Stimulated activated CD8-positive, alpha-beta memory T cell treated with anti-CD3 and anti-CD28 coated beads, Interleukin-2, amount 100 ng/mL, for 1 hour (primary cell): ENCODE measurements at regions not wholly inside any gene's neighbourhood (a gene's known extent, or its start where the extent isn't known, plus 50 kb on each side); places are given as distances from the start of the nearest gene placed in this dataset.
"Not testable (repeated sequence)": the region's sequence is repeated elsewhere in the genome, so short reads cannot be mapped to it uniquely, and the experiment has no call there.

Source experiments
- DNase-seq, 2 donors: peaks; one replicate each; pipeline ENCODE4 v3.0.0-alpha.2; 2020; ENCODE audit warnings: low read depth in 2 of 2

DNA sequence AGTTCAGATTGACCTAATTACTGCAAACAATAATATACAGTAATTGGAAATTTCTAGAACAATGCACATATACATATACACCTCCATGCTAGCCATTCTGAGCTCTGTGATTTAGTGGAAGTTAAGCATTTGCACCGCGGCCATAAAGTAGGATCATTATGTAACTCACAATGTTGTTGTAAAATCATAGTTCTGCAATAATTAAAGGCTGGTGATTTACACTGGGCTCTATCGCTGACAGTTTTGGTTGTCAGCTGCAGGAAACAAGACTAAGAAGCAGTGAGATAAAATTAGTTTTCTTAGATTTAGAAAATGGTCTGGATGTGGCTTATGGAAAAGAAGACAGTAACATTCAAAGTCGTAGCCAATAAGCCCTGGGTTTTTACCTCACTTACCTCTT lies 776.3 kb downstream of the TMEM121 start:
- DNase-seq, result no peak

DNA sequence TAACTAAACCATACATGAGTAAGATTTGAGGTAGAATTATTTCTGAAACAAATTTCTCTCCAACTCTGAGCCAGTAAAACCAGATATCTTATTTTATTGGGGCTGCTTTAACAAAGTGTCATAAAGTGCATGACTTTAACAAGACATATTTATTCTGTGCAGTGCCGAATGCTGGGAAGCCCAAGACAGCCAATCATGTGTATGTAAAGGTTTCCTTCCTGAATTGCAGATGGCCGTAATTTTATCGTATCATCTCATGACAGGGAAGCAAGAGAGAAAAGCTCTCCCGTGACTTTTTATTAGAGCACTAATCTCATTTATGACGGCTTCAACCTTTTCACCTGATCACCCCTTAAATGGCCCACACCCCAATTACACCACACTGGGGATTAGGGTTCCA lies 777.9 kb downstream of the TMEM121 start:
- DNase-seq, result no peak

DNA sequence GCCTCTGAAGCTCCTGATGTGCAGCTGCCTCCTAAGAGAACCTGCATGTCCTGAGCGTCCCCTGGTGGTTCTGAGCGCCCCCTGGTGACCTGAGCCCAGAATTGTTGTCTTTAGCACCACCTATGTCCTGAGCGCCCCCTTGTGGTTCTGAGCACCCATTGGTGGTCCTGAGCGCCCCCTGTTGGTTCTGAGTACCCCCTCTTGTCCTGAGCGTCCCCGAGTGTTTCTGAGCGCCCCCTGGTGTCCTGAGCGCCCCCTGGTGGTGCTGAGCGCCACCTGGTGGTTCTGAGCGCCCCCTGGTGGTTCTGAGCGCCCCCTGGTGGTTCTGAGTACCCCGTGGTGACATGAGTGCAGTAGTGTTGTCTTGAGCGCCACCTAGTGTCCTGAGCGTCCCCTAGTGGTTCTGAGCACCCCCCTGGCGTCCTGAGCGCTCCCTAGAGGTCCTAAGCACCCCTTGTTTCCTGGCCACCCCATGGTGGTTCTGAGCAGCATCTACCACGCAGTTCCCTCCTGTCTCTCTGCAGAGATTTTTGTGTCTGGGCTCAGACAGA lies 782.5 kb downstream of the TMEM121 start:
- peak in 1 of 2 donors; percentile 34 for DNase-seq

DNA sequence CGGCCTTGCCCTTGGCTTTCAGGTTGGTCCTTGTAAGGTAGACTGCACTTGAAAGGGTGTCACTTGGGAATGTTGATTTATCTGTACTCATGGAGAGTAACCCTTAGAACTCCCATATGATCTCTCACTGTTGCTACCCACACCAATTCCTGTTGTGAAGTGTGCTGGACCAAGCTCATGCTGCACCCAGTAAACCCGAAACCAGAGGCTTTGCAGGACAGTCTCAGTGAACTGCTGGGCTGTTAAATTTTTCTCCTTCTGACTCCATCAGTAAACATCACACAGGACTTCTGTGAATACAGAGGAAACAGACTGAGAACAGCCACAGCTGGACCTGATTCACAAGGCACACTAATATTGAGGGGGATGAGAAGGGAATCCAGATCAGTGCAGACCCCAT lies 783.0 kb downstream of the TMEM121 start:
- no peak for DNase-seq

DNA sequence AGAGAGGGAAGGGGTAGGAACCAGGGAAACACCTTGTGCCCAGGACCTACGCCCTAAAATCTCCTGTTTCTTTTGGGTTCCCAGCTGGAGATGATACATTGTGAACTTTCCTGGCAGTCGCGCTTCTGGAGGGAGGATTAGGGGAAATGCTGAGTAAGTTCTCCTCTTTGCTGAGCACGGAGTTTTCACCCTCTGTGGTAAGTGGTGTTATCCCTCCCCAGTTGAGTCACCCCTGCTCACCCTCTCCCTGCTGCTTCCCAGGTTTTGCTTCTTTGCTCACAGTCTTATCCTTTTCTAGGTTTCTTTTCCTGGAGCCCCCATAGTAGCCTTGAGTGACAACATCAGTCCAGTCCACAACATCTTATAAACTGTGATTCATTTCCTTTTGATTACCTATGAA lies 789.1 kb downstream of the TMEM121 start:
- no peak for DNase-seq

DNA sequence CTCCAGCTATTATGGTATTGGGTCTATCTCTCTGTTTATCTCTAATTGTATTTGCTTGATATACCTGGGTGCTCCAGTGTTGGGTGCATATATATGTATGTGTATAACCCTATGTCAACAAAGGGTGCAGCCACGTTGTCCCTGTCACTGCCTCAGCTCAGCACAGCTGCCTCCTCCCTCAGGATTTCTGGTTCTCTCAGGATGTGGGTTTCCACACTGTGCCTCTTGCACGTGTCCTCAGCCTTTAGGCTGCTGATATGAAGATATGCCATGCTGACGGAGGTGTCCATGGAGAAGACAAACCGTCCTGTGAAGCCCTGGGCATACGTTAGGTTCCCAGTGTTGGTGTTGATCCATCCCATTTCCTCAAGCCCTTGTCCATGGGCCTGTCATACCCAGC lies 791.2 kb downstream of the TMEM121 start:
- DNase-seq, result no peak

DNA sequence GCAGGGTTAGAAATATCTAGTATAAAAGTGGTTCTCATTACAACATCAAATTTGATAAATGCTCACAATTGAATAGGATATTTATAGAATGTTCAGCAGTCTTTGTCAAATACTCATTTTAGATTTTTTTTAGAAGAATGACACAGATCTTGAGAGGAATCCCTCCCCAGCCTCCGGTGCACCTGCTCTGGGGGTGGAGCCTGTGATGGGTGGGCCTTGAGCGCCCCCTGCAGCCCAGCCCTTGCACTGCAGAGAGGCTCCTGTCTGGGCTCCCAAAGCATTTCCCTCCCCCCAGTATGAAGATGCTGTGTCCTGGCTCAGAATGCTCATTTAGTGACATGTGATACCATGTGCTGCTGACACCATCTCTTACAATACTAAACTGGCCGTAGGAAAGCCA lies 792.3 kb downstream of the TMEM121 start:
- no peak for DNase-seq

DNA sequence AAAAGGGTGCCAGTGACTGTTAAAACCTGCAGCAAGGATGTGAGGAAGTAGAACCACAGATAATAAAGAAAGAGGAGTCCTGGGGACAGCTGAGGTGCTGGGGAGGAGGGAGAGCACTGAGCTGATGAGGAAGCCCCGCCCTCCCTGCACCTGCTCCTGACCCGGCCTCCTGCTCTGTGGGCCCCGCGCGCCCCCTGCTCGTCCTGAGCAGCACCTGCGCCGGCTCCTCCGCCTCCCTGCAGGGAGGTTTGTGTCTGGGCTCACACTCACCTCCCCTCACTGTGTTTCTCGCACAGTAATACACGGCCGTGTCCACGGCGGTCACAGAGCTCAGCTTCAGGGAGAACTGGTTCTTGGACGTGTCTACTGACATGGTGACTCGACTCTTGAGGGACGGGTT lies 797.6 kb downstream of the TMEM121 start:
- not testable (repeated sequence) for DNase-seq

DNA sequence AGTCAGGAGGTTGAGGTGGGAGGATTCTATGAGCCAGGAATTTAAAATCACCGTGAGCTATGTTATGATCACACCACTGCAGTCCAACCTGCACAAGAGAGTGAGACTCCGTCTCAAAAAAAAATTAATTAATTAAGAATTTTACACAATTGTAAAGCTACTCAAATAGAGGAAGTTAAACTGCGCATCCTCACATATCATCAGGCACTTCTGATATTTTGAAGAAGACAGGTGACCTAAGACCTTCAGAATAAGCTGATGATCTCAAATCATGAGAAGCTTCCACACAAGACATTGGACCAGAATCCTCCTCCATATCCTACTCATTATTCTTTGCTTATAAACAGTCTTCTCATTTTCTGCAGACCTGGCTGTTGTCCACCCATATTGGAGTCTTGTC lies 800.9 kb downstream of the TMEM121 start:
- DNase-seq, result no peak

DNA sequence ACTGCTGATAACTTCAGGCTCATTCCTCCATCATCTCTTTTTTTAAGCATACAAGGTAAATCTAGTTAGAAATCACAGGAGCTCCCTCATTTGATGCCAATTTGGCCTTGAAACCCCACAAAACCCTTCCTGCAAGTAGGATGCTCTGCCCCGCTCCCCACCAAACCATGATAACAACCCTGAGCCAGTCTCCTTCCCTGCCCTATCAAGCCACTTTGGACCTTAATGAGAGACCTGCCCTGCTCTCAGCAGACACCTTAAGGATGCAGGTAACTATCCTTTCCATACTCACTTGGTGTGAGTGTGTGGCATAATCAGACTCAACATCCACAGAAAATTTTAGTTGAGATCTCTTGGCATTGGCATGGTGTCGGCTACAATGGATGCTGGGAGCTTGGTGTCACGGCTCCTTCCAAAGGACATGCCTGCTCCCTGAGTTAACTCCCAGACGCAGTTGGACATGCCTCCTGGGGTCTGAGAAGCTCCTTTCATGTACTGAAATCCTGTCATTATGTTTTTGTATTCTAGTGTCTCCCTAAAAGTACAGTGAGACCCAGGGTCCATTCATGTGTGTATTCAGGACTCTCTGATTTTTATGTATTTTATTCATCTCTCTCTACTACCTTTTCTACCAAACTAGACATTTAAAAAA lies 801.4 kb downstream of the TMEM121 start:
- DNase-seq, result not testable (repeated sequence)

DNA sequence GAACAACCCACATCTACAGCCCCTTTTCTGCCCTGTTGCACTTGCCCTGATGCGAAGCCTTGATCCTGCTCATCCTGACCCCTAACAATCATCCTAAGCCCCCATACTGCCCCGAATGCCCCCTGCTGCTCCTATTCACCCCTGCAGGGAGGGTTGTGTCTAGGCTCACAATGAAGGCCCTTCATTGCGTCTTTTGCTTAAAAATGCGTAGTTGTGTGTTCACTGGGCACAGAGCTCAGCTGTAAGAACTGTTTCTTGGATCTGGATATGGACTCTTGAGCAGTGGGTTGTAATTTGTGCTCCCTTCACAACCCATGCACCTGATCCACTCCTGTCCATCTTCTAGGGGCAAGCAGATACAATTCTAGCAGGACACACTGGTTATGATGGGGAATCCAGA lies 802.9 kb downstream of the TMEM121 start:
- DNase-seq, result not testable (repeated sequence)

DNA sequence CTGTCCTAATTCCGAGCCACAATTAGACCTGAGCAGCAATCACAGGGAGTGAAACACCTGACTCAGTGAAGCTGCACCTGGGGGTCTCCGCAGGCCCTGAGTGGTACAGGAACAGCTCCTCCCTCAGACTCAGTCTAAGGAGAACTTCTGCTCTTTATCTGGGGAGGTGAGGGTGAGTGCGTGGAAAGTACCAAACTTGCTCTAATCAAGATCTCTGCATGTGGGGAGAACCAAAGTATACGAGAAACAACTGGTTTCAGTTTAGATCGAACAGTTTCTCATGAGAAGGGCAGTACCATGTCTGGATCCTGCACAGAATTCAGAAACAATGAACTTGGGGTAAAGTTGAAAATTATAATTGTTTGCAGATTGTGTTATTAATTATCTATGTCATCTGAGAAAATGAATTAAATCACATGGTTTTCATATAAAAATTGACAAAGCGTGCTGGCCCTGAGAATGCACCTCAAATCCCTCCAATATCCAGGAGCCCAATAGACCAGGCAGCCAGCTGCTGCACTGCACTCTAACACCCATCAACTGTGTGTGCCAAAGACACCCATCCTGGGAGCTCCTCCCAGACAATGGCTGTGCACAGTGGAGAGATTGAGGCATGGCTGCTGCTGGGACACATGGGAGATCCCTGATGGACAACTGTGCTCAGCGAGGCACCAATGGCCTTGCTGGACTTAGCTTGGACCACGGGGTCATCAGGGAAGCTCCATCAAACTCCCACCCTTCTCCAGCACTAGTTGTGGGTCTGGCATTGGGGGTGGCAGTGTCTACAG lies 803.8 kb downstream of the TMEM121 start:
- not testable (repeated sequence) for DNase-seq

DNA sequence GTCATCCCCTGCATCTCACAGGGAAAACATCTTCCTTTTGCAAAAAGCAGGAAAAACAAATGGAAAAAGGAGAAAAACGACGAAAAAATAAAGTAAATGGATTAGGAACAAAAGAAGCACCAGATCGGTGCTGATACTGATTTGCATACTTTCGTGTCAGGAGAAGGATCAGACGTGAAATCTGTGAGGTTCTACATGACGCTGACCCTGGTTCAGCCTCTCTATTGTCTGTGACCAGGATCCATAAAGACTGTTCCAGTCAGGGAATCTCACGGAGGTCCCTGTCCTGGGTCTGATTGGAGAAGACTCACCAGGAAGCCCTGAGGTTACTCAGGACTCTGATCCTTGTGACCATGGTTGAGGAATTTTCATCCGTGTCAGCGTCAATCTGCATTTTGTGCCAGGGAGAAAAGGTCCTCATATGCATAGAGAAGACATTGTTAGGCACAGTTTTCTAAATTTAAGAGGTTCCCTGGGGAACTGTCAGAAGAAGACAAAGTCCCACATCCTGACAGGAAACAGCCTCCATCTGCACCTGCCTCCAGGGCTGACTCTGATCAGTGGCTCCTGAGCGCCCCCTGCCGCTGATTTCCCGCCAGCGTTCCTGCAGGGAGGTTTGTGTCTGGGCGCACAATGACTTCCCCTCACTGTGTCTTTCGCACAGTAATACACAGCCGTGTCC lies 808.2 kb downstream of the TMEM121 start:
- peak; percentile 38 to 62 for DNase-seq

DNA sequence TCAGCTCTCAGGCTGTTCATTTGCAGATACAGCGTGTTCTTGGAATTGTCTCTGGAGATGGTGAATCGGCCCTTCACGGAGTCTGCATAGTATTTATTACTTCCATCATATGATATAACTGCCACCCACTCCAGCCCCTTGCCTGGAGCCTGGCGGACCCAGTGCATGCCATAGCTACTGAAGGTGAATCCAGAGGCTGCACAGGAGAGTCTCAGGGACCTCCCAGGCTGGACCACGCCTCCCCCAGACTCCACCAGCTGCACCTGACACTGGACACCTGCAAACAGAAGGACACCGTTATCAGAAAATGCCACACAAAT lies 808.7 kb downstream of the TMEM121 start:
- not testable (repeated sequence) for DNase-seq

DNA sequence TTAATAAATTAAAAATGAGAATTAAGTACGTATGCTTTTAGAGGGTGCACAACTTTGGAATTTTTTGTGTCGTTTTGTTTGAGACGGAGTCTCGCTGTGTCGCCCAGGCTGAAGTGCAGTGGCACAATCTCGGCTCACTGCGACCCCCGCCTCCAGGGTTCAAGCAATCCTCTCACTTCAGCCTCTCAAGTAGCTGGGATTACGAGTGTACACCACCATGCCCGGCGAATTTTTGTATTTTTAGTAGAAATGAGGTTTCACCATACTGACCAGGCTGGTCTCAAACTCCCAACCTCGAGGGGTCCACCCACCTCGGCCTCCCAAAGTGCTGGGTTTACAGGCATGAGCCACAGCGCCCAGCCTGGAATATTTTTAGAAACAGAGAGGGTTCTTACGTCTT lies 812.4 kb downstream of the TMEM121 start:
- not testable (repeated sequence) for DNase-seq

DNA sequence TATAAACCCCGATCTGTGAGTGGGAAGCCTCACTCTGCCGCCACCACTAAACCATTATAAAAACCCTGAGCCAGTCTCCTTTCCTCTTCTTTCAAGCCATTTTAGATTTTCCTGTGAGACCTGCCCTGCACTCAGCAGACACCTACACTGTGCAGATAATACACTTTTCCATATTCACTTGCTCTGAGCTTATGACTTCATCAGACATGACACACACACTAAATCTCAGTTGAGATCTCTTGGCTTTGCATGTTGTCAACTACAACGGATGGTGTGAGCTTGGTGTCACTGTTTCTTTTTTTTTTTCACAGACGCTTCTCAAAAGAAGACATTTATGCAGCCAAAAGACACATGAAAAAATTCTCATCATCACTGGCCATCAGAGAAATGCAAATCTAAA lies 814.3 kb downstream of the TMEM121 start:
- not testable (repeated sequence) for DNase-seq

DNA sequence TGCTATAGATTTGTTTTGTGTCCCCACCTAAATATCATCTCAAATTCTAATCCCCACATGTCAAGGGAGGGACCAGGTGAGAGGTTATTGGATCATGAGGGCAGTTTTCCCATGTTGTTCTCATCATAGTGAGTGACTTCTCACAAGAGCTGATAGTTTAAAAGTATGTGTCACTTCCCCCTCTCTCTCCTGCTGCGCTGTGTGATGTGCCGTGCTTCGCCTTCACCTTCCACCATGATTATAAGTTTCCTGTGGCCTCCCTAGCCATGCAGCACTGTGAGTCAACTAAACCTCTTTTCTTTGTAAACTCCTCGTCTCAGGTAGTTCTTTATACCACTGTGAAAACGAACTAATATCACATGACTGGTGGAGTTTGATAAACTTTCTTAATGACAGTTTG lies 814.8 kb downstream of the TMEM121 start:
- DNase-seq, result not testable (repeated sequence)

DNA sequence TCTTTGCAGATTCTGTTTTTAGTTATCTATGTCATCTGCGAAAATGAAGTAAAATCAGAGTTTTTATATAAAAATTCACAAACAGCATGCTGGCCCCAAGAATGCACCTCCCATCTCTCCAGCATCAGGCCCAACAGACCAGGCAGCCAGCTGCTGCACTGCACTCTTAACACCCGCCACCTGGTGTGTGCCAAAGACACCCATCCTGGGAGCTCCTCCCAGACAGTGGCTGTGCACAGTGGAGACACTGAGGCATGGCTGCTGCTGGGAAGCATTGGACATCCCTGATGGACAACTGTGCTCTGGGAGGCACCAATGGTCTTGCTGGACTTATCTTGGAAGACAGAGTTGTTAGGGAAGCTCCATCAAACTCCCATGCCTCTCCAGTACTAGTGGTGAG lies 817.2 kb downstream of the TMEM121 start:
- no peak for DNase-seq

DNA sequence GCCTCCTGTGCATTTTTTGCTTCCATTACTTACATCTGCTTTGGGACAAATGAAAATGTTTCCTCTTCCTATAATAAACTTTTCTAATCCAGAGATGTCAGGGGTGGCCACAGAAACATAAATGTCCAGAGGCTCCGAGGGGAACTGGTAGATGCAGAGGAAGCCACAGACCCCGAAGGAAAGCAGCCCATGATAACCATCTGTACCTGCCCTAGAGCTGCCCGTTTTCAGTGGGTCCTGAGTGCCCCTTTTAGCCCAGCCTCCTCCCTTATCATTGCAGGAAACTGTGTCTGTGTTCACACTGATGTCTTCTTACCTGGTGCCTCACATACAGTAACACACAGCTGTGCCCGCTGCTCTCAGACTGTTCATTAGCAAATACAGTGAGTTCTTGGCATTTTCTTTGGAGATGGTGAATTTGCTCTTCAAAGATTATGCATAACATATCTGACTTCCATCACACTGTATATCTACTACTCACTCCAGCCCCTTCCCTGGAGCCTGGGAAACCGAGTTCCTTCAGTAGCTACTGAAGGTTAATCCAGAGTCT lies 817.8 kb downstream of the TMEM121 start:
- DNase-seq, result not testable (repeated sequence)

DNA sequence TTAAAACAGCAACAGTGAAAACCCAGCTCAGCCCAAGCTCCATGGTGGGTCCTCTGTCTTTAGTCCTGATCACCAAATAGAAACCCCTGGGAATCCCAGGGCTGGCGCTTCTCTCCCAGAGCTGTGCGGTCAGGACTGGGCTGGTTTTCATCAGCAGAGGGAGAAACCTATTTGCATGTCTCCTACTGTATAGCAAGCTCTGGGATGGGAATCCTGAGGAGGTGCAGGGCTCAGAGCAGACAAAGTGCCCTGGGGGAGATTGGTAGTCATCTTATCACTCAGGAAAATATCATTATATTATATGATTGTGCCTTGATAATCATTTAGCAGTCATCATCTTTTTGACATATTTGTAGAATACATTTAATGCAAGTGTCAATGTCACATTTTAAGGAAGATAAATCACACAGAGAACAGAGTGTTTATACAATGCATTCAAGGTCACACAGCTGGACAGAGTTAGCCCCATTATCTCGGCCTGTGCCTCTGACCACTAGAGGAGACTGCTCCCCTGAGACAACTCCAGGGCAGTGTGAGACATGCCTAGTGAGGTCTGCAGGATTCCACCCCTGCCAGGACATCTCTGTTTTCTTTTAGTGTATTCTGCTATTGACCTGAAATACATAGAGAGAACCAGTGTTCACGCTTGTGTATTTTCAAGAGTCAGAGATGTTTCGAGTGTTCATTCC lies 818.6 kb downstream of the TMEM121 start:
- not testable (repeated sequence) for DNase-seq

DNA sequence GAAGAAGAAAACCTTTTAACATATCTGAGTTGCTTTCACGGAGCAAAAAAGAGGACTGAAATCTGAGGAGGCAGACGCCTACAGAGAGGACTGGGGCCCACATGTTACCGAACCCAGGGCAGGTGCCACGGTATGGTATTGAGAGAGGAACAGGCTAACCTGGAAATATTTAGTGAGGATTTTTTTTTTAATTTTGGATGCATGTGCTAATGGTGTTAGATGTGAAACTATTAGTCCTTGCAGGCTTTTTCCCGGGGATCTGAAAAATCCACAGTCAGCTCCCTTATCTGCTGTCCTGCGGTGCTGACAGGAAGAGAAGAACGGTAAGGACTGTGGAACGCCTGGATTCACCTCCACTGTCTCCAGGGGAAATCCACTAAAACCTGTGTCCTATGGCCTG lies 819.7 kb downstream of the TMEM121 start:
- DNase-seq, result no peak
